ENCODE measurements at regions not wholly inside any gene's neighbourhood (a gene's known extent, or its start where the extent isn't known, plus 50 kb on each side); places are given as distances from the start of the nearest gene placed in this dataset.
"Not testable (repeated sequence)": the region's sequence is repeated elsewhere in the genome, so short reads cannot be mapped to it uniquely, and the experiment has no call there.

DNA sequence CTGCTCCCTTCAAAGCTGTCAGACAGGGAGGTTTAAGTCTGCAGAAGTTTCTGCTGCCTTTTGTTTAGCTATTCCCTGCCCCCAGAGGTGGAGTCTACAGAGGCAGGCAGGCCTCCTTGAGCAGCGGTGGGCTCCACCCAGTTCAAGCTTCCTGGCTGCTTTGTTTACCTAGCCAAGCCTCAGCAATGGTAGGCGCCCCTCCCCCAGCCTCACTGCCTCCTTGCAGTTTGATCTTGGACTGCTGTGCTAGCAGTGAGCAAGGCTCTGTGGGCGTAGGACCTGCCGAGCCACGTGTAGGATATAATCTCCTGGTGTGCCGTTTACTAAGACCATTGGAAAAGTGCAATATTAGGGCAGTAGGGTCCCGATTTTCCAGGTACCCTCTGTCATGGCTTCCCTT is 707.1 kb upstream of the POM121L12 start:
- TF ChIP-seq, protein P1, sequence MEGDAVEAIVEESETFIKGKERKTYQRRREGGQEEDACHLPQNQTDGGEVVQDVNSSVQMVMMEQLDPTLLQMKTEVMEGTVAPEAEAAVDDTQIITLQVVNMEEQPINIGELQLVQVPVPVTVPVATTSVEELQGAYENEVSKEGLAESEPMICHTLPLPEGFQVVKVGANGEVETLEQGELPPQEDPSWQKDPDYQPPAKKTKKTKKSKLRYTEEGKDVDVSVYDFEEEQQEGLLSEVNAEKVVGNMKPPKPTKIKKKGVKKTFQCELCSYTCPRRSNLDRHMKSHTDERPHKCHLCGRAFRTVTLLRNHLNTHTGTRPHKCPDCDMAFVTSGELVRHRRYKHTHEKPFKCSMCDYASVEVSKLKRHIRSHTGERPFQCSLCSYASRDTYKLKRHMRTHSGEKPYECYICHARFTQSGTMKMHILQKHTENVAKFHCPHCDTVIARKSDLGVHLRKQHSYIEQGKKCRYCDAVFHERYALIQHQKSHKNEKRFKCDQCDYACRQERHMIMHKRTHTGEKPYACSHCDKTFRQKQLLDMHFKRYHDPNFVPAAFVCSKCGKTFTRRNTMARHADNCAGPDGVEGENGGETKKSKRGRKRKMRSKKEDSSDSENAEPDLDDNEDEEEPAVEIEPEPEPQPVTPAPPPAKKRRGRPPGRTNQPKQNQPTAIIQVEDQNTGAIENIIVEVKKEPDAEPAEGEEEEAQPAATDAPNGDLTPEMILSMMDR (IDR thresholded peaks at IDR 0.05; ENCODE audit: control extremely low read depth in 1 of 3, insufficient read depth in 1 of 3, low read depth in 1 of 3, low read length in 3 of 3) = not testable (repeated sequence)
- TF ChIP-seq JUND (IDR thresholded peaks at IDR 0.05; ENCODE audit: low read length); CBX8 (IDR thresholded peaks at IDR 0.05; ENCODE audit: borderline replicate concordance, low read depth, low read length); TEAD4 (IDR thresholded peaks at IDR 0.05; ENCODE audit: low read depth, low read length); POLR2A (IDR thresholded peaks at IDR 0.05; ENCODE audit: control extremely low read depth in 1 of 2, low read depth in 2 of 2, low read length in 2 of 2); POLR2AphosphoS5 (IDR thresholded peaks at IDR 0.05; ENCODE audit: low read depth, low read length): not testable (repeated sequence)
- TF ChIP-seq, protein P2, sequence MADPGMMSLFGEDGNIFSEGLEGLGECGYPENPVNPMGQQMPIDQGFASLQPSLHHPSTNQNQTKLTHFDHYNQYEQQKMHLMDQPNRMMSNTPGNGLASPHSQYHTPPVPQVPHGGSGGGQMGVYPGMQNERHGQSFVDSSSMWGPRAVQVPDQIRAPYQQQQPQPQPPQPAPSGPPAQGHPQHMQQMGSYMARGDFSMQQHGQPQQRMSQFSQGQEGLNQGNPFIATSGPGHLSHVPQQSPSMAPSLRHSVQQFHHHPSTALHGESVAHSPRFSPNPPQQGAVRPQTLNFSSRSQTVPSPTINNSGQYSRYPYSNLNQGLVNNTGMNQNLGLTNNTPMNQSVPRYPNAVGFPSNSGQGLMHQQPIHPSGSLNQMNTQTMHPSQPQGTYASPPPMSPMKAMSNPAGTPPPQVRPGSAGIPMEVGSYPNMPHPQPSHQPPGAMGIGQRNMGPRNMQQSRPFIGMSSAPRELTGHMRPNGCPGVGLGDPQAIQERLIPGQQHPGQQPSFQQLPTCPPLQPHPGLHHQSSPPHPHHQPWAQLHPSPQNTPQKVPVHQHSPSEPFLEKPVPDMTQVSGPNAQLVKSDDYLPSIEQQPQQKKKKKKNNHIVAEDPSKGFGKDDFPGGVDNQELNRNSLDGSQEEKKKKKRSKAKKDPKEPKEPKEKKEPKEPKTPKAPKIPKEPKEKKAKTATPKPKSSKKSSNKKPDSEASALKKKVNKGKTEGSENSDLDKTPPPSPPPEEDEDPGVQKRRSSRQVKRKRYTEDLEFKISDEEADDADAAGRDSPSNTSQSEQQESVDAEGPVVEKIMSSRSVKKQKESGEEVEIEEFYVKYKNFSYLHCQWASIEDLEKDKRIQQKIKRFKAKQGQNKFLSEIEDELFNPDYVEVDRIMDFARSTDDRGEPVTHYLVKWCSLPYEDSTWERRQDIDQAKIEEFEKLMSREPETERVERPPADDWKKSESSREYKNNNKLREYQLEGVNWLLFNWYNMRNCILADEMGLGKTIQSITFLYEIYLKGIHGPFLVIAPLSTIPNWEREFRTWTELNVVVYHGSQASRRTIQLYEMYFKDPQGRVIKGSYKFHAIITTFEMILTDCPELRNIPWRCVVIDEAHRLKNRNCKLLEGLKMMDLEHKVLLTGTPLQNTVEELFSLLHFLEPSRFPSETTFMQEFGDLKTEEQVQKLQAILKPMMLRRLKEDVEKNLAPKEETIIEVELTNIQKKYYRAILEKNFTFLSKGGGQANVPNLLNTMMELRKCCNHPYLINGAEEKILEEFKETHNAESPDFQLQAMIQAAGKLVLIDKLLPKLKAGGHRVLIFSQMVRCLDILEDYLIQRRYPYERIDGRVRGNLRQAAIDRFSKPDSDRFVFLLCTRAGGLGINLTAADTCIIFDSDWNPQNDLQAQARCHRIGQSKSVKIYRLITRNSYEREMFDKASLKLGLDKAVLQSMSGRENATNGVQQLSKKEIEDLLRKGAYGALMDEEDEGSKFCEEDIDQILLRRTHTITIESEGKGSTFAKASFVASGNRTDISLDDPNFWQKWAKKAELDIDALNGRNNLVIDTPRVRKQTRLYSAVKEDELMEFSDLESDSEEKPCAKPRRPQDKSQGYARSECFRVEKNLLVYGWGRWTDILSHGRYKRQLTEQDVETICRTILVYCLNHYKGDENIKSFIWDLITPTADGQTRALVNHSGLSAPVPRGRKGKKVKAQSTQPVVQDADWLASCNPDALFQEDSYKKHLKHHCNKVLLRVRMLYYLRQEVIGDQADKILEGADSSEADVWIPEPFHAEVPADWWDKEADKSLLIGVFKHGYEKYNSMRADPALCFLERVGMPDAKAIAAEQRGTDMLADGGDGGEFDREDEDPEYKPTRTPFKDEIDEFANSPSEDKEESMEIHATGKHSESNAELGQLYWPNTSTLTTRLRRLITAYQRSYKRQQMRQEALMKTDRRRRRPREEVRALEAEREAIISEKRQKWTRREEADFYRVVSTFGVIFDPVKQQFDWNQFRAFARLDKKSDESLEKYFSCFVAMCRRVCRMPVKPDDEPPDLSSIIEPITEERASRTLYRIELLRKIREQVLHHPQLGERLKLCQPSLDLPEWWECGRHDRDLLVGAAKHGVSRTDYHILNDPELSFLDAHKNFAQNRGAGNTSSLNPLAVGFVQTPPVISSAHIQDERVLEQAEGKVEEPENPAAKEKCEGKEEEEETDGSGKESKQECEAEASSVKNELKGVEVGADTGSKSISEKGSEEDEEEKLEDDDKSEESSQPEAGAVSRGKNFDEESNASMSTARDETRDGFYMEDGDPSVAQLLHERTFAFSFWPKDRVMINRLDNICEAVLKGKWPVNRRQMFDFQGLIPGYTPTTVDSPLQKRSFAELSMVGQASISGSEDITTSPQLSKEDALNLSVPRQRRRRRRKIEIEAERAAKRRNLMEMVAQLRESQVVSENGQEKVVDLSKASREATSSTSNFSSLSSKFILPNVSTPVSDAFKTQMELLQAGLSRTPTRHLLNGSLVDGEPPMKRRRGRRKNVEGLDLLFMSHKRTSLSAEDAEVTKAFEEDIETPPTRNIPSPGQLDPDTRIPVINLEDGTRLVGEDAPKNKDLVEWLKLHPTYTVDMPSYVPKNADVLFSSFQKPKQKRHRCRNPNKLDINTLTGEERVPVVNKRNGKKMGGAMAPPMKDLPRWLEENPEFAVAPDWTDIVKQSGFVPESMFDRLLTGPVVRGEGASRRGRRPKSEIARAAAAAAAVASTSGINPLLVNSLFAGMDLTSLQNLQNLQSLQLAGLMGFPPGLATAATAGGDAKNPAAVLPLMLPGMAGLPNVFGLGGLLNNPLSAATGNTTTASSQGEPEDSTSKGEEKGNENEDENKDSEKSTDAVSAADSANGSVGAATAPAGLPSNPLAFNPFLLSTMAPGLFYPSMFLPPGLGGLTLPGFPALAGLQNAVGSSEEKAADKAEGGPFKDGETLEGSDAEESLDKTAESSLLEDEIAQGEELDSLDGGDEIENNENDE (IDR thresholded peaks at IDR 0.05; ENCODE audit: insufficient replicate concordance, low read length) = not testable (repeated sequence)

Data from H1 (cell line).